Osteoblast (primary cell): ENCODE measurements at regions not wholly inside any gene's neighbourhood (a gene's known extent, or its start where the extent isn't known, plus 50 kb on each side); places are given as distances from the start of the nearest gene placed in this dataset.

Experiments used
- DNase-seq: peaks from one replicate; pipeline ENCODE4 v3.0.0; 2011; ENCODE audit warnings: low spot score, mixed read lengths; ENCODE audit not compliant: insufficient read length; ENCODE audit errors: missing footprints
- H2AFZ ChIP-seq: 2 replicates; pipeline ENCODE4 v1.6.0; 2011; ENCODE audit warnings: mild to moderate bottlenecking, low read length
- H3K27ac ChIP-seq: 2 replicates; pipeline ENCODE4 v1.5.1; 2011; ENCODE audit warnings: mild to moderate bottlenecking, low read depth, low read length, moderate library complexity
- H3K27me3 ChIP-seq: 2 replicates; pipeline ENCODE4 v1.6.0; 2012; ENCODE audit warnings: mild to moderate bottlenecking, control low read depth, inconsistent platforms, low read length, moderate library complexity; ENCODE audit not compliant: insufficient read depth
- H3K36me3 ChIP-seq: 2 replicates; pipeline ENCODE4 v1.5.1; 2011; ENCODE audit warnings: mild to moderate bottlenecking, low read length, control low read depth, moderate library complexity; ENCODE audit not compliant: insufficient read depth
- H3K4me1 ChIP-seq: 2 replicates; pipeline ENCODE4 v1.5.1; 2011; ENCODE audit warnings: mild to moderate bottlenecking, low read length, control low read depth, moderate library complexity; ENCODE audit not compliant: insufficient read depth
- H3K4me2 ChIP-seq: 2 replicates; pipeline ENCODE4 v1.6.0; 2011; ENCODE audit warnings: mild to moderate bottlenecking, low read length; ENCODE audit not compliant: insufficient read depth
- H3K4me3 ChIP-seq: fragments of 200-600 bp; sonication (generic); 3 replicates; pipeline ENCODE4 v1.5.1; 2012; ENCODE audit warnings: mild to moderate bottlenecking, low read length, inconsistent platforms; ENCODE audit not compliant: insufficient read depth
- H3K79me2 ChIP-seq: 2 replicates; pipeline ENCODE4 v1.6.0; 2012; ENCODE audit warnings: mild to moderate bottlenecking, low read length, control low read depth, inconsistent platforms; ENCODE audit not compliant: insufficient read depth
- H3K9me3 ChIP-seq: 2 replicates; pipeline ENCODE4 v1.5.1; 2011; ENCODE audit warnings: low read depth, low read length, control low read depth
- H4K20me1 ChIP-seq: 2 replicates; pipeline ENCODE4 v1.6.0; 2012; ENCODE audit warnings: mild to moderate bottlenecking, low read length, control low read depth; ENCODE audit not compliant: insufficient read depth
- CTCF ChIP-seq: IDR thresholded peaks from 2 replicates; pipeline ENCODE4 v1.5.1; 2011; ENCODE audit warnings: mild to moderate bottlenecking, low read depth, low read length, moderate library complexity; ENCODE audit errors: extremely low read depth

- H3K4me2 ChIP-seq, result peak overlapping the region; percentile 85
- H3K4me3 ChIP-seq, result peak overlapping the region; percentile 40
- DNase-seq, result peak; percentile 76
- no peak for TF ChIP-seq CTCF
- H4K20me1 ChIP-seq, result no peaks in the 10 kb centered on the region
- H3K27me3 ChIP-seq, result no peaks in the 10 kb centered on the region
- no peaks in the 10 kb centered on the region for H3K79me2 ChIP-seq
- H3K9me3 ChIP-seq, result no peaks in the 10 kb centered on the region
- peaks cover 15% of the 10 kb centered on the region for H3K4me1 ChIP-seq
- H3K27ac ChIP-seq, result no peak overlapping the region
- H2AFZ ChIP-seq, result peak overlapping the region; percentile 95
- no peaks in the 10 kb centered on the region for H3K36me3 ChIP-seq
Observed at GRCh38 chr16:54655121-54655590, 275.5 kb upstream of the IRX5 start.

GRCh38 chr16:54654429-54654828 is 276.2 kb upstream of the IRX5 start:
- Histone ChIP-seq H3K79me2 (no peaks in the 10 kb centered on the region), H3K9me3 (no peaks in the 10 kb centered on the region), H3K36me3 (no peaks in the 10 kb centered on the region), H4K20me1 (no peaks in the 10 kb centered on the region), H3K4me2 (no peak overlapping the region), H2AFZ (no peak overlapping the region), H3K4me3 (no peak overlapping the region), H3K27ac (no peak overlapping the region), H3K27me3 (no peaks in the 10 kb centered on the region), H3K4me1 (peaks cover 15% of the 10 kb centered on the region)
- no peak for DNase-seq
- no peak for TF ChIP-seq CTCF

- H3K4me2 ChIP-seq, result no peak overlapping the region
- no peak overlapping the region for H3K4me3 ChIP-seq
- no peaks in the 10 kb centered on the region for H3K9me3 ChIP-seq
- DNase-seq, result peak; percentile 80
- no peak for TF ChIP-seq CTCF
- H3K79me2 ChIP-seq, result no peaks in the 10 kb centered on the region
- H3K36me3 ChIP-seq, result no peaks in the 10 kb centered on the region
- peaks cover 15% of the 10 kb centered on the region for H3K4me1 ChIP-seq
- no peak overlapping the region for H3K27ac ChIP-seq
- H4K20me1 ChIP-seq, result no peaks in the 10 kb centered on the region
- no peaks in the 10 kb centered on the region for H3K27me3 ChIP-seq
- no peak overlapping the region for H2AFZ ChIP-seq
Observed at GRCh38 chr16:54652201-54652770, 278.4 kb upstream of the IRX5 start.

- Histone ChIP-seq H3K4me1 (peaks cover 12% of the 10 kb centered on the region), H3K27me3 (no peaks in the 10 kb centered on the region), H3K4me3 (no peak overlapping the region), H3K36me3 (no peaks in the 10 kb centered on the region), H2AFZ (no peak overlapping the region), H3K79me2 (no peaks in the 10 kb centered on the region), H4K20me1 (no peaks in the 10 kb centered on the region), H3K9me3 (no peaks in the 10 kb centered on the region), H3K27ac (no peak overlapping the region), H3K4me2 (no peak overlapping the region)
- TF ChIP-seq CTCF, result no peak
- DNase-seq, result no peak
Observed at GRCh38 chr16:54651440-54652195, 279.0 kb upstream of the IRX5 start.
